ENCODE measurements at regions not wholly inside any gene's neighbourhood (a gene's known extent, or its start where the extent isn't known, plus 50 kb on each side); places are given as distances from the start of the nearest gene placed in this dataset.
"Not testable (repeated sequence)": the region's sequence is repeated elsewhere in the genome, so short reads cannot be mapped to it uniquely, and the experiment has no call there.

- TF ChIP-seq CUX1 (IDR thresholded peaks at IDR 0.05; ENCODE audit: insufficient replicate concordance, low read depth, low read length) (no peak), ZNF217 (IDR thresholded peaks at IDR 0.05) (no peak), SIN3A (IDR thresholded peaks at IDR 0.05; ENCODE audit: low read depth, low read length) (no peak)
Measured at GRCh38 chr6:82525775-82526495, 162.3 kb downstream of the TPBG start (continued).

GRCh38 chr6:82529960-82530460 lies 166.4 kb downstream of the TPBG start:
- BruUV-seq (replicated peaks); SMC1A ChIA-PET (ENCODE audit: uncharacterized antibody, unreplicated experiment): not testable (repeated sequence)

More at GRCh38 chr6:82529960-82530460, 166.4 kb downstream of the TPBG start:
- H4K20me1 ChIP-seq (ENCODE audit: control insufficient read depth, insufficient read depth); FAIRE-seq; H3K4me2 ChIP-seq (ENCODE audit: control insufficient read depth, insufficient read depth); H3K36me3 ChIP-seq (ENCODE audit: control insufficient read depth in 2 of 2, insufficient read depth in 2 of 2, low read length in 1 of 2); ATAC-seq; DNase-seq (ENCODE audit: low read depth, low spot score); H3K9ac ChIP-seq (ENCODE audit: control insufficient read depth, insufficient read depth, low read length); CTCF ChIA-PET; H3K27ac ChIP-seq (ENCODE audit: control insufficient read depth, insufficient read depth); H2AFZ ChIP-seq (ENCODE audit: control insufficient read depth, low read depth, low read length); H3K9me3 ChIP-seq (replicated peaks; ENCODE audit: control insufficient read depth, insufficient read depth, low read length); H3K79me2 ChIP-seq (ENCODE audit: control insufficient read depth, insufficient read depth, low read length); RAD21 ChIA-PET (ENCODE audit: unreplicated experiment); POLR2A ChIA-PET; H3K27me3 ChIP-seq (replicated peaks in 1 of 2; ENCODE audit: control insufficient read depth in 2 of 2, insufficient read depth in 2 of 2, low read length in 1 of 2); H3K4me3 ChIP-seq; H3K4me1 ChIP-seq (ENCODE audit: control insufficient read depth, insufficient read depth, low read length): not testable (repeated sequence)
- in situ Hi-C loops (cut with MboI) = loop anchor here (10.0 kb wide), 1 partner anchor 65 kb away; no protein-coding TSS in a partner anchor
- intact Hi-C loops (cut with micrococcal nuclease; ENCODE audit: unreplicated experiment) = loop anchor here (2.0 kb wide), 1 partner anchor 17 kb away; no protein-coding TSS in a partner anchor
- 63% methylated on average over 2 of the region's 2 CpGs for WGBS (ENCODE audit: insufficient coverage, insufficient replicate concordance, low lambda C conversion rate, missing lambda C conversion rate)
